A549 (cell line): ENCODE measurements at regions not wholly inside any gene's neighbourhood (a gene's known extent, or its start where the extent isn't known, plus 50 kb on each side); places are given as distances from the start of the nearest gene placed in this dataset.

ENCODE experiments used
- BHLHE40 ChIP-seq: IDR thresholded peaks from 2 replicates; pipeline ENCODE4 v1.6.1; 2012; ENCODE audit warnings: low read depth, low read length, inconsistent platforms
- CEBPB ChIP-seq, 2 experiments: fragments of >200 bp in 1 of 2; sonication (Bioruptor Twin) in 1 of 2; formaldehyde crosslinking in 1 of 2; IDR thresholded peaks; 2 replicates each; pipeline ENCODE4 v1.6.1; 2012 to 2016
- CHD2 ChIP-seq: fragments of 150-350 bp; IDR thresholded peaks from 2 replicates; pipeline ENCODE4 v1.6.1; 2014; ENCODE audit warnings: low read length; ENCODE audit not compliant: partially characterized antibody
- CTCF ChIP-seq: fragments of >200 bp; sonication (Bioruptor Twin); formaldehyde crosslinking; IDR thresholded peaks from 3 replicates; pipeline ENCODE4 v1.5.1; 2016
- KDM1A ChIP-seq: fragments of 200-600 bp; sonication (generic); IDR thresholded peaks from 2 replicates; pipeline ENCODE4 v1.6.1; 2016; ENCODE audit warnings: low read depth, mild to moderate bottlenecking
- PHF8 ChIP-seq: fragments of 200-600 bp; sonication (generic); IDR thresholded peaks from 2 replicates; pipeline ENCODE4 v1.6.1; 2016; ENCODE audit warnings: low read depth, mild to moderate bottlenecking, antibody characterized with exemption, moderate library complexity, borderline replicate concordance
- POLR2A ChIP-seq: IDR thresholded peaks from 2 replicates; pipeline ENCODE4 v1.6.1; 2012; ENCODE audit warnings: mild to moderate bottlenecking, low read length
- RAD21 ChIP-seq, 2 experiments: fragments of >200 bp in 1 of 2; sonication (Bioruptor Twin) in 1 of 2; formaldehyde crosslinking in 1 of 2; IDR thresholded peaks in 1 of 2; conservative IDR thresholded peaks in 1 of 2; 2 replicates in 1 of 2; 3 replicates in 1 of 2; pipeline ENCODE4 v1.6.1; 2012 to 2018; ENCODE audit warnings: inconsistent platforms in 1 of 2
- RCOR1 ChIP-seq: fragments of 150-350 bp; IDR thresholded peaks from 2 replicates; pipeline ENCODE4 v1.6.1; 2014; ENCODE audit warnings: antibody characterized with exemption, low read length, low read depth
- SMC3 ChIP-seq: fragments of >200 bp; sonication (Bioruptor Twin); formaldehyde crosslinking; IDR thresholded peaks from 3 replicates; pipeline ENCODE4 v1.6.1; 2018; ENCODE audit warnings: inconsistent platforms
- TP53 ChIP-seq: fragments of 250-450 bp; sonication (Bioruptor Pico); IDR thresholded peaks from 2 replicates; pipeline ENCODE4 v1.5.0; 2021; ENCODE audit warnings: mild to moderate bottlenecking, moderate library complexity
- TF ChIP-seq, protein P1 (sequence below): fragments of 450-650 bp; IDR thresholded peaks from 2 replicates; pipeline ENCODE4 v1.6.1; 2014; ENCODE audit warnings: antibody characterized with exemption
- TF ChIP-seq, protein P2 (sequence below): fragments of >200 bp; sonication (Bioruptor Twin); formaldehyde crosslinking; IDR thresholded peaks from 3 replicates; pipeline ENCODE4 v1.6.1; 2016

DNA sequence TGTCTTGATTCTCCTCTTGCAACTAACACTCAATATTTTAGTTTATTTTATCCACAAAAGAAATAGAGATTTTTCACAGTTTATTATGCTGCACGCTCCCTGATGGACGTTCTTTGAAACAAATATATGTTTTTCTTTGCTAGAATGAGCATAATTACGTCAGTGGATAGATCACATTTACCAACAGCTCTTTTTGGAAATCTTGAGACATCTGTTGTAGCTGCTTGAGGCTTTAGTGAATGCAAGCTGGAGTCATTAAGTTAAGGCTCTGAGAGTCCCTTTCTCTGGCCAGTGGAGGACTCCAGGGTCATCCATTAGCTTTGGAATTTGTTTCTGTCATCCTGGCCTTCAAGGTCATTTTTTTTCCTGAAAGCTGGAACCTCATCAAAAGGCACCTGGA, 405.6 kb upstream of the TMEM132C start:
- no peak for TF ChIP-seq RCOR1
- no peak for TF ChIP-seq PHF8
- TF ChIP-seq CTCF, result no peak
- no peak for TF ChIP-seq KDM1A
- TF ChIP-seq CEBPB (IDR thresholded peaks at IDR 0.05), result no peak
- no peak for TF ChIP-seq SMC3
- TF ChIP-seq POLR2A, result no peak
- no peak for TF ChIP-seq CHD2
- TF ChIP-seq TP53, result no peak
- TF ChIP-seq, protein P1, sequence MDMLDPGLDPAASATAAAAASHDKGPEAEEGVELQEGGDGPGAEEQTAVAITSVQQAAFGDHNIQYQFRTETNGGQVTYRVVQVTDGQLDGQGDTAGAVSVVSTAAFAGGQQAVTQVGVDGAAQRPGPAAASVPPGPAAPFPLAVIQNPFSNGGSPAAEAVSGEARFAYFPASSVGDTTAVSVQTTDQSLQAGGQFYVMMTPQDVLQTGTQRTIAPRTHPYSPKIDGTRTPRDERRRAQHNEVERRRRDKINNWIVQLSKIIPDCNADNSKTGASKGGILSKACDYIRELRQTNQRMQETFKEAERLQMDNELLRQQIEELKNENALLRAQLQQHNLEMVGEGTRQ, result no peak
- no peak for TF ChIP-seq RAD21 (conservative IDR thresholded peaks at IDR 0.05 in 1 of 2, IDR thresholded peaks at IDR 0.05 in 1 of 2)
- TF ChIP-seq, protein P2, sequence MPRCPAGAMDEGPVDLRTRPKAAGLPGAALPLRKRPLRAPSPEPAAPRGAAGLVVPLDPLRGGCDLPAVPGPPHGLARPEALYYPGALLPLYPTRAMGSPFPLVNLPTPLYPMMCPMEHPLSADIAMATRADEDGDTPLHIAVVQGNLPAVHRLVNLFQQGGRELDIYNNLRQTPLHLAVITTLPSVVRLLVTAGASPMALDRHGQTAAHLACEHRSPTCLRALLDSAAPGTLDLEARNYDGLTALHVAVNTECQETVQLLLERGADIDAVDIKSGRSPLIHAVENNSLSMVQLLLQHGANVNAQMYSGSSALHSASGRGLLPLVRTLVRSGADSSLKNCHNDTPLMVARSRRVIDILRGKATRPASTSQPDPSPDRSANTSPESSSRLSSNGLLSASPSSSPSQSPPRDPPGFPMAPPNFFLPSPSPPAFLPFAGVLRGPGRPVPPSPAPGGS, result no peak
- TF ChIP-seq BHLHE40, result no peak
